ENCODE measurements at regions not wholly inside any gene's neighbourhood (a gene's known extent, or its start where the extent isn't known, plus 50 kb on each side); places are given as distances from the start of the nearest gene placed in this dataset.

DNA sequence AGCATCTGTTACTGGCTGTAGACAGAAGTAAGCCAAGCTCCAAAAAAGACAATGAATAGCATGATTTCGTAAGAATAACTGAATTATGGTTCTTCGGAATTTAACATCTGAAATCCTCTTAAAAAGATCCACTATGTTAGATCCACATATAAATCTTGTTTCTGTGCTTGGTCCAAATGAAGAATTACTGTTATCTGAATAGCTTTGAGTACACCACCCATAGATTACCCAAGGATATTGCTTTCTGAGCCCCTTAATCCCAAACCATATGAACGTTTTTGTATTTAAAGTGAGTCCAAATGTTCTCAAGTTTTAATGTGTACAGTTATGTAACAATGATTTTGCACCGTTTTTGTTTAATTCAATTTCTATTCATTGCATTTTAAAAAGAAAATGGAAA lies 124.9 kb downstream of the DSC3 start:
- no peaks in the 10 kb centered on the region for H3K36me3 ChIP-seq (ENCODE audit: control insufficient read depth, insufficient read depth, low read length)

GRCh38 chr18:30915336-30915988 lies 127.1 kb downstream of the DSC3 start:
- BruUV-seq (replicated peaks), result no TSS peak
- Histone ChIP-seq H3K9me3 (ENCODE audit: control insufficient read depth, insufficient read depth, low read depth, low read length) (no peaks in the 10 kb centered on the region), H3K27me3 (ENCODE audit: control insufficient read depth, insufficient read depth, low read length) (no peaks in the 10 kb centered on the region), H3K36me3 (ENCODE audit: control insufficient read depth, insufficient read depth, low read length) (no peaks in the 10 kb centered on the region), H3K4me1 (ENCODE audit: control insufficient read depth, insufficient read depth, low read length) (no peaks in the 10 kb centered on the region), H3K4me3 (ENCODE audit: low read depth in 2 of 2, low read length in 2 of 2) (no peak overlapping the region), H3K27ac (ENCODE audit: low read length) (no peak overlapping the region)
- DNase-seq (ENCODE audit: low read depth, low spot score) (no peak), ATAC-seq (no peak)
- intact Hi-C loops (cut with micrococcal nuclease; ENCODE audit: unreplicated experiment), result no loop called here
- CTCF ChIA-PET, result no interaction called here
- TF ChIP-seq REST (IDR thresholded peaks at IDR 0.05; ENCODE audit: insufficient read depth in 1 of 2, low read depth in 2 of 2, low read length in 1 of 2) (no peak), POLR2AphosphoS5 (IDR thresholded peaks at IDR 0.05; ENCODE audit: low read depth, low read length) (no peak), TCF7L2 (IDR thresholded peaks at IDR 0.05; ENCODE audit: low read depth, low read length) (no peak), SIN3A (IDR thresholded peaks at IDR 0.05; ENCODE audit: borderline replicate concordance, insufficient read depth, low read depth, low read length) (no peak)
- TF ChIP-seq, protein P1, sequence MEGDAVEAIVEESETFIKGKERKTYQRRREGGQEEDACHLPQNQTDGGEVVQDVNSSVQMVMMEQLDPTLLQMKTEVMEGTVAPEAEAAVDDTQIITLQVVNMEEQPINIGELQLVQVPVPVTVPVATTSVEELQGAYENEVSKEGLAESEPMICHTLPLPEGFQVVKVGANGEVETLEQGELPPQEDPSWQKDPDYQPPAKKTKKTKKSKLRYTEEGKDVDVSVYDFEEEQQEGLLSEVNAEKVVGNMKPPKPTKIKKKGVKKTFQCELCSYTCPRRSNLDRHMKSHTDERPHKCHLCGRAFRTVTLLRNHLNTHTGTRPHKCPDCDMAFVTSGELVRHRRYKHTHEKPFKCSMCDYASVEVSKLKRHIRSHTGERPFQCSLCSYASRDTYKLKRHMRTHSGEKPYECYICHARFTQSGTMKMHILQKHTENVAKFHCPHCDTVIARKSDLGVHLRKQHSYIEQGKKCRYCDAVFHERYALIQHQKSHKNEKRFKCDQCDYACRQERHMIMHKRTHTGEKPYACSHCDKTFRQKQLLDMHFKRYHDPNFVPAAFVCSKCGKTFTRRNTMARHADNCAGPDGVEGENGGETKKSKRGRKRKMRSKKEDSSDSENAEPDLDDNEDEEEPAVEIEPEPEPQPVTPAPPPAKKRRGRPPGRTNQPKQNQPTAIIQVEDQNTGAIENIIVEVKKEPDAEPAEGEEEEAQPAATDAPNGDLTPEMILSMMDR (IDR thresholded peaks at IDR 0.05), result no peak
- in situ Hi-C loops (cut with HindIII; ENCODE audit: low pct_unique_long_range_greater_than_20kb, low sequenced_read_pairs), result no loop called here
- POLR2A ChIA-PET, result no interaction called here

More for the DNA sequence above, 124.9 kb downstream of the DSC3 start:
- no peak for DNase-seq (ENCODE audit: low read depth, low spot score)
- in situ Hi-C loops (cut with HindIII; ENCODE audit: low pct_unique_long_range_greater_than_20kb, low sequenced_read_pairs), result no loop called here
- BruUV-seq (replicated peaks), result no TSS peak
- TF ChIP-seq, protein P1 (IDR thresholded peaks at IDR 0.05), result no peak
- TF ChIP-seq SIN3A (IDR thresholded peaks at IDR 0.05; ENCODE audit: borderline replicate concordance, insufficient read depth, low read depth, low read length) (no peak), REST (IDR thresholded peaks at IDR 0.05; ENCODE audit: insufficient read depth in 1 of 2, low read depth in 2 of 2, low read length in 1 of 2) (no peak), POLR2AphosphoS5 (IDR thresholded peaks at IDR 0.05; ENCODE audit: low read depth, low read length) (no peak), TCF7L2 (IDR thresholded peaks at IDR 0.05; ENCODE audit: low read depth, low read length) (no peak)
- CTCF ChIA-PET, result no interaction called here
- Histone ChIP-seq H3K4me3 (ENCODE audit: low read depth in 2 of 2, low read length in 2 of 2) (no peak overlapping the region), H3K27ac (ENCODE audit: low read length) (no peak overlapping the region), H3K9me3 (ENCODE audit: control insufficient read depth, insufficient read depth, low read depth, low read length) (no peaks in the 10 kb centered on the region), H3K4me1 (ENCODE audit: control insufficient read depth, insufficient read depth, low read length) (no peaks in the 10 kb centered on the region), H3K27me3 (ENCODE audit: control insufficient read depth, insufficient read depth, low read length) (no peaks in the 10 kb centered on the region)
- intact Hi-C loops (cut with micrococcal nuclease; ENCODE audit: unreplicated experiment), result no loop called here
- no peak for ATAC-seq
- POLR2A ChIA-PET, result interaction anchor here (0.6 kb wide), 1 partner anchor 516 kb away, joined by 5 read pairs; no protein-coding TSS in a partner anchor

Measured in Panc1 (cell line).